ENCODE measurements at regions not wholly inside any gene's neighbourhood (a gene's known extent, or its start where the extent isn't known, plus 50 kb on each side); places are given as distances from the start of the nearest gene placed in this dataset.
"Not testable (repeated sequence)": the region's sequence is repeated elsewhere in the genome, so short reads cannot be mapped to it uniquely, and the experiment has no call there.

DNA sequence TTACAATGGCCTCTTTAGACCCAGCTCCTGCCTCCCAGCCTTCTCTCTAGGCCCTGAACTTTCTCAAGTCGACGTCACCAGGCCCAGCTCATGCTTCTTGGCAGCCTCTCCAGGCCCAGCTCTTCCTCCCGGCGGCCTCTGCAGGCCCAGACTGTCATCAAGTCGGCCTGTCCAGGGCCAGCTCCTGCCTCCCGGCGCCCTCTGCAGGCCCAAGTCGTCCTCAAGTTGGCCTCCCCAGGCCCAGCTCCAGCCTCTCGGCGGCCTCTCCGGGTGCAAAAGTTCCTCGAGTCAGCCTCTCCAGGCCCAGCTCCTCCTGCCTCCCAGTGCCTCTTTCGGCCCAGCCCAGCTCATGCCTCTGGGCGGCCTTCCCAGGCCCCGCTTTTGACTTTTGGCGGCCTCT lies 158.1 kb upstream of the CDK13 start:
- H3K27ac ChIP-seq; intact Hi-C loops (cut with DNase I); H3K9me3 ChIP-seq; H3K27me3 ChIP-seq; DNase-seq; H3K36me3 ChIP-seq; H3K4me1 ChIP-seq (ENCODE audit: insufficient read depth); H3K4me3 ChIP-seq: not testable (repeated sequence)
- 76 to 79% (median 77%) methylated on average over 13 to 16 of the region's 16 CpGs for WGBS, 3 donors

DNA sequence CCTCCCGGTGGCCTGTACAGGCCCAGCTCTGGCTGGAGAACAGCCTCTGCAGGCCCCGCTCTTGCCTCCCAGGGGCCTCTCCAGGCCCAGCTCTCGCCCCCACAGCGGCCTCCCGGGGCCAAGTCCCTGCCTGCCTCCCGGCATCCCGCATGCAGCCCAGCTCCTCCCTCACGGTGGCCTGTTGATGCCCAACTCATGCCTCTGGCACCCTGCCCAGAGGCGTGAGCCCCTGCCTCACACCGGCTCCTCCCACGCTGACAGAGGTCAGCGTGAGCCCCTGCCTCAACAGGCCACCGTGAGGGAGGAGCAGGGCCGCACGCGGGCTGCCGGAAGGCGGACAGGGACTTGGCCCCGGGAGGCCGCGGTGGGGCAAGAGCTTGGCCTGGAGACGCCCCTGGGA lies 157.0 kb upstream of the CDK13 start:
- H3K27me3 ChIP-seq; intact Hi-C loops (cut with DNase I); H3K4me3 ChIP-seq; H3K36me3 ChIP-seq; H3K9me3 ChIP-seq; DNase-seq; H3K27ac ChIP-seq; H3K4me1 ChIP-seq (ENCODE audit: insufficient read depth): not testable (repeated sequence)
- 85 to 90% (median 90%) methylated on average over 22 of the region's 22 CpGs for WGBS, 3 donors

DNA sequence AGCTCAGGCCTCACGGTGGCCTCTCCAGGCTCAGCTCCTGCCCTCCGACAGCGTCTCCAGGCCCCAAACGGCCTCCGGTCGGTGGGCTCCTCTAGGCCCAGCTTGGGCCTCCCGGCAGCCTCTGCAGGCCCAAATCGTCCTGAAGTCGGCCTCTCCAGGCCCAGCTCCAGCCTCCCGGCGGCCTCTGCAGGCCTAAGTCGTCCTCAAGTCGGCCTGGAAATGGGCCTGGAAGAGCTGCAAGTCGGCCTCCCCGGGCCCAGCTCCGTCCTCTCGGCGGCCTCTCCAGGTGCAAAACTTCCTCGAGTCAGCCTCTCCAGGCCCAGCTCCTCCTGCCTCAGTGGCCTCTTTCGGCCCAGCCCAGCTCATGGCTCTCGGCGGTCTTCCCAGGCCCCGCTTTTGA lies 156.2 kb upstream of the CDK13 start:
- H3K27me3 ChIP-seq; H3K4me1 ChIP-seq (ENCODE audit: insufficient read depth); H3K36me3 ChIP-seq; intact Hi-C loops (cut with DNase I); H3K4me3 ChIP-seq; H3K9me3 ChIP-seq; DNase-seq; H3K27ac ChIP-seq: not testable (repeated sequence)
- 93 to 98% (median 95%) methylated on average over 18 to 23 of the region's 23 CpGs for WGBS, 3 donors

DNA sequence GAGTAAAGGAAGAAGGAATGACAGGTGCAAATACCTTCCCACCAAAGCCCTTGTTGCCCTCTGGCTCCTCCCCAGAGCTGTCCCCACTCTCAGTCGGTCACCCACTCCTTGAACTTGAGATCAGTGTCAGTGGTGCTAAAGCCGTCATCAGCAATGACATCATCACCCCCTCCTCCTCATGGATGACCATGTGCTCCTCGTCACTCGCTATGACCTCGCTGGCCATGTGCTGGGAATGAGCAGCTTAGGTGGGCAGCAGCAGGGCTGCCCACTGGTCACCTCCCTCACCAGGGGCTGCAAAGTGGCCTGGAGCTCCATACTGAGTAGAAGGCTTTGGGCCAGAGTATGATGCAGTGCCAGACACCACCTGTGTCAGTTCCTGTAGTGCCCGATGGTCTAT lies 153.1 kb upstream of the CDK13 start:
- WGBS, 3 donors: 84 to 90% (median 89%) methylated on average over 4 to 6 of the region's 6 CpGs
- intact Hi-C loops (cut with DNase I); DNase-seq: not testable (repeated sequence)

DNA sequence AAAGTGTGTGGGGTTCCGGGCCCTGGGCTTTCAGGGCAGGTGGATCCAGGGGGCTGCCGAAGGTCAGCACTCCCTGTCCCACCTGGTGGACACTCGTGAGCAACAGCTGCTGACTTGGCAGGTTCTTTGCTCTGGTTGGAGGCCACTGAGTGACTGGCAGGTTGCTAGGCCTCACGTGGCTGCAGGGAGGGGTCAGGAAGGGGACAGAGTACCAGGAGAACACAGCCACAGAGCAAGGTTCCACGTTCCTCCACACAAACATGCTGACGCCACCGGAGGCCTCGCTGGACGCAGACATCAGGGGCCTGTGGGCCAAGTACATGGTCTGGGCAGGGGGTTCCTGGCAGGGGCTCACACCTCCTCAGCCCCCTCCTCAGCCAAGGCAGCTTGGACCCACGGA lies 152.0 kb upstream of the CDK13 start:
- H3K27ac ChIP-seq; H3K4me1 ChIP-seq (ENCODE audit: insufficient read depth); DNase-seq; H3K27me3 ChIP-seq; H3K4me3 ChIP-seq; H3K36me3 ChIP-seq; intact Hi-C loops (cut with DNase I); H3K9me3 ChIP-seq: not testable (repeated sequence)
- 79 to 94% (median 81%) methylated on average over 5 to 10 of the region's 10 CpGs for WGBS, 3 donors

More for the DNA sequence above, 153.1 kb upstream of the CDK13 start:
- H3K4me3 ChIP-seq; H3K4me1 ChIP-seq (ENCODE audit: insufficient read depth); H3K27me3 ChIP-seq; H3K27ac ChIP-seq; H3K9me3 ChIP-seq; H3K36me3 ChIP-seq: not testable (repeated sequence)

DNA sequence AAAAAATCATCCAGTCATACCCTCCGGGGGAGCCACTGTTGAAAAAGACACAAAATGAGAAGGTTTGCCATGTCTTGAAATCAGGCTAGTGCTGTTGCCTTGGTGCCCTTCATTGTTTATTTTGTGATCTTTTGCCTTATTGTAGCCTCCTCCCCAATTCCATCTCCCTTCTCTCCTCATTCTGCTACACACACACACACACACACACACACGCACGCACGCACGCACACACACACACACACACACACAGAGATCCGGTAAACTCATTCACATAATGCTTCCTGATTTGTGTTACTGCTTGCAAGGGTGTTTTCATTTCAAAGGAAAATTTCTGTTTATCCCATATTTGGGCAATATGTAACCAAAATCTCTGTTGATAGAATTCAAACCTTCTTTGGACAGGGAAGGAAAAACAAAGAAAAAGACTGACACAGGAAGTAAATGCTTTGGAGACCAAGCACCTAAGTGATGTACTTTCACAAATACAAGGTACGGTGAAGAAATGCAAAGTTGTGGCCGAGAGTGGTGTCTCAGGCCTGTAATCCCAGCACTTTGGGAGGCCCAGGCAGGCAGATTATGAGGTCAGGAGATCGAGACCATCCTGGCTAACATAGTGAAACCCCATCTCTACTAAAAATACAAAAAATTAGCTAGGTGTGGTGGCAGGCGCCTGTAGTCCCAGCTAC lies 141.1 kb upstream of the CDK13 start:
- H3K27me3 ChIP-seq: no peaks in the 10 kb centered on the region
- no peak for DNase-seq
- intact Hi-C loops (cut with DNase I): no loop called here
- H3K27ac ChIP-seq: no peak overlapping the region
- WGBS, 3 donors: 44 to 80% (median 74%) methylated on average over 10 of the region's 10 CpGs
- H3K4me3 ChIP-seq: no peak overlapping the region
- TF ChIP-seq POLR2A (IDR thresholded peaks at IDR 0.05) (no peak), EP300 (IDR thresholded peaks at IDR 0.05) (no peak)
- TF ChIP-seq, protein P1, sequence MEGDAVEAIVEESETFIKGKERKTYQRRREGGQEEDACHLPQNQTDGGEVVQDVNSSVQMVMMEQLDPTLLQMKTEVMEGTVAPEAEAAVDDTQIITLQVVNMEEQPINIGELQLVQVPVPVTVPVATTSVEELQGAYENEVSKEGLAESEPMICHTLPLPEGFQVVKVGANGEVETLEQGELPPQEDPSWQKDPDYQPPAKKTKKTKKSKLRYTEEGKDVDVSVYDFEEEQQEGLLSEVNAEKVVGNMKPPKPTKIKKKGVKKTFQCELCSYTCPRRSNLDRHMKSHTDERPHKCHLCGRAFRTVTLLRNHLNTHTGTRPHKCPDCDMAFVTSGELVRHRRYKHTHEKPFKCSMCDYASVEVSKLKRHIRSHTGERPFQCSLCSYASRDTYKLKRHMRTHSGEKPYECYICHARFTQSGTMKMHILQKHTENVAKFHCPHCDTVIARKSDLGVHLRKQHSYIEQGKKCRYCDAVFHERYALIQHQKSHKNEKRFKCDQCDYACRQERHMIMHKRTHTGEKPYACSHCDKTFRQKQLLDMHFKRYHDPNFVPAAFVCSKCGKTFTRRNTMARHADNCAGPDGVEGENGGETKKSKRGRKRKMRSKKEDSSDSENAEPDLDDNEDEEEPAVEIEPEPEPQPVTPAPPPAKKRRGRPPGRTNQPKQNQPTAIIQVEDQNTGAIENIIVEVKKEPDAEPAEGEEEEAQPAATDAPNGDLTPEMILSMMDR (IDR thresholded peaks at IDR 0.05): no peak
- no peaks in the 10 kb centered on the region for H3K4me1 ChIP-seq (ENCODE audit: insufficient read depth)
- H3K36me3 ChIP-seq: no peaks in the 10 kb centered on the region
- H3K9me3 ChIP-seq: no peaks in the 10 kb centered on the region

DNA sequence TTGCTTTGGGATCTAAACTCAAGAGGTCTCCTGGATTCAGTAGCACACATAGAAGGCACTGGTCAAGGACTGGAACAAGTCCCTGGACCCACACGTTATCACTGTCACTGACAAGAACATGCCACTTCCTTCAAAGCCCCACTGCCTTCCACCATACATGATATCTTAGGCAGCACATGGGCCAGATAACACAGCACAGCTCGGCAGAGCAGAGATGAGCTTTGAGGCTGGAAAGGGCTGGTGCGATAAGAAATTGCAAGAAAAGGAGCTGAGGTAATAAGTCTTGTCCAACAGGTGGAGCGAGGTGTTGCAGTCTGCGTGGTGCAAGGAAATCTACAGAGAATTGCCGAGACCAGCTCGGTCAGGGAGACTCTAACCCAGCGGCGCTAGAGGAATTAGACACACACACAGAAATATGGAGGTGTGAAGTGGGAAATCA lies 139.8 kb upstream of the CDK13 start:
- TF ChIP-seq EP300 (IDR thresholded peaks at IDR 0.05) (no peak), POLR2A (IDR thresholded peaks at IDR 0.05) (no peak)
- TF ChIP-seq, protein P1 (IDR thresholded peaks at IDR 0.05): no peak
- Histone ChIP-seq H3K36me3 (no peaks in the 10 kb centered on the region), H3K27me3 (no peaks in the 10 kb centered on the region), H3K27ac (no peak overlapping the region), H3K9me3 (no peaks in the 10 kb centered on the region), H3K4me3 (no peak overlapping the region), H3K4me1 (ENCODE audit: insufficient read depth) (no peaks in the 10 kb centered on the region)
- intact Hi-C loops (cut with DNase I): no loop called here
- WGBS, 3 donors: 80 to 84% (median 84%) methylated on average over 9 of the region's 9 CpGs
- DNase-seq: no peak

All from ovary (tissue), 7 donors.